22Rv1 (cell line): ENCODE measurements at regions not wholly inside any gene's neighbourhood (a gene's known extent, or its start where the extent isn't known, plus 50 kb on each side); places are given as distances from the start of the nearest gene placed in this dataset.
"Not testable (repeated sequence)": the region's sequence is repeated elsewhere in the genome, so short reads cannot be mapped to it uniquely, and the experiment has no call there.

ENCODE experiments used
- H3K27ac ChIP-seq: fragments of 450-650 bp; 2 replicates; pipeline ENCODE4 v1.5.1; 2017
- CTCF ChIP-seq: fragments of 450-650 bp; IDR thresholded peaks from 2 replicates; pipeline ENCODE4 v1.5.1; 2017; ENCODE audit warnings: mild to moderate bottlenecking
- ZFX ChIP-seq: fragments of 450-650 bp; IDR thresholded peaks from 2 replicates; pipeline ENCODE4 v1.6.1; 2017; ENCODE audit warnings: antibody characterized with exemption, borderline replicate concordance

GRCh38 chr3:130151555-130151954 is 69.9 kb downstream of the ALG1L2 start:
- H3K27ac ChIP-seq, result not testable (repeated sequence)

GRCh38 chr3:130153247-130153646 is 71.6 kb downstream of the ALG1L2 start:
- H3K27ac ChIP-seq, result not testable (repeated sequence)

GRCh38 chr3:130155464-130155863 is 73.8 kb downstream of the ALG1L2 start:
- H3K27ac ChIP-seq, result not testable (repeated sequence)

- H3K27ac ChIP-seq, result not testable (repeated sequence)
Observed at GRCh38 chr3:130166856-130167255, 85.2 kb downstream of the ALG1L2 start.

- H3K27ac ChIP-seq, result not testable (repeated sequence)
Observed at GRCh38 chr3:130175195-130175594, 93.6 kb downstream of the ALG1L2 start.

- H3K27ac ChIP-seq, result not testable (repeated sequence)
Observed at GRCh38 chr3:130176476-130177256, 95.0 kb downstream of the ALG1L2 start.

GRCh38 chr3:130178835-130179234 is 97.2 kb downstream of the ALG1L2 start:
- H3K27ac ChIP-seq, result not testable (repeated sequence)

GRCh38 chr3:130179353-130179970 is 97.8 kb downstream of the ALG1L2 start:
- not testable (repeated sequence) for H3K27ac ChIP-seq

- not testable (repeated sequence) for H3K27ac ChIP-seq
Observed at GRCh38 chr3:130182475-130182874, 100.8 kb downstream of the ALG1L2 start.

GRCh38 chr3:130183689-130184088 is 102.1 kb downstream of the ALG1L2 start:
- H3K27ac ChIP-seq, result not testable (repeated sequence)

GRCh38 chr3:130184152-130185024 is 102.8 kb downstream of the ALG1L2 start:
- not testable (repeated sequence) for H3K27ac ChIP-seq

GRCh38 chr3:130201272-130201671 is 119.6 kb downstream of the ALG1L2 start:
- not testable (repeated sequence) for H3K27ac ChIP-seq

- H3K27ac ChIP-seq, result not testable (repeated sequence)
Observed at GRCh38 chr3:130203633-130204032, 122.0 kb downstream of the ALG1L2 start.

GRCh38 chr3:130227540-130227939 is 117.9 kb upstream of the COL6A5 start:
- no peak overlapping the region for H3K27ac ChIP-seq

More at GRCh38 chr3:130227540-130227939, 117.9 kb upstream of the COL6A5 start:
- TF ChIP-seq ZFX, result no peak
- no peak for TF ChIP-seq CTCF
